Mononuclear cell (primary cell): ENCODE measurements at regions not wholly inside any gene's neighbourhood (a gene's known extent, or its start where the extent isn't known, plus 50 kb on each side); places are given as distances from the start of the nearest gene placed in this dataset.
"Not testable (repeated sequence)": the region's sequence is repeated elsewhere in the genome, so short reads cannot be mapped to it uniquely, and the experiment has no call there.

ENCODE experiments used
- H3K27me3 ChIP-seq: 2 replicates; pipeline ENCODE4 v1.6.0; 2011; ENCODE audit warnings: low read length, control low read depth; ENCODE audit not compliant: insufficient read depth
- H3K4me1 ChIP-seq: 2 replicates; pipeline ENCODE4 v1.5.1; 2011; ENCODE audit warnings: mild to moderate bottlenecking, low read length, control low read depth; ENCODE audit not compliant: insufficient read depth
- H3K4me3 ChIP-seq: 2 replicates; pipeline ENCODE4 v1.5.1; 2011; ENCODE audit warnings: mild to moderate bottlenecking, low read length, moderate library complexity
- H3K9me3 ChIP-seq: 2 replicates; pipeline ENCODE4 v1.5.1; 2011; ENCODE audit warnings: low read depth, mild to moderate bottlenecking, control low read depth, low read length

DNA sequence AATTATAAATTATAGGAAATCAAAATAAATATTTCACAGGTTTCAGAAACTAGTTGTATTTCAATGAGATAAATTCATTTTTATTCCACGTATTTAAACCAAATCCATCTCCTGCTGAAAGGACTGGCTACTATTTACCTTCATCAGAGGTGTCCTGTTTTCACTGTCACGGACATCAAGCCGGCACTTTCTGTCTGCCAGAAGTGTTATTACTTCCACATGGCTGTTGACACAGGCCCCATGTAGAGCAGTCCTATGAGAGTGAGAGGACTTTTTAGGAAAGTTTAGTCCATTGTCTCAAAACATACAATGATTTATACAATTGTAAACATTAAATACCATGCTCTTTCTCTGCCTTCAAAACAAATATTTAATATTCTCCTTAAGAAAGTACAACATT is 100.4 kb upstream of the ACBD5 start:
- H3K4me3 ChIP-seq = no peak overlapping the region
- H3K27me3 ChIP-seq = no peaks in the 10 kb centered on the region
- H3K4me1 ChIP-seq = peaks cover 6% of the 10 kb centered on the region
- H3K9me3 ChIP-seq = no peaks in the 10 kb centered on the region

DNA sequence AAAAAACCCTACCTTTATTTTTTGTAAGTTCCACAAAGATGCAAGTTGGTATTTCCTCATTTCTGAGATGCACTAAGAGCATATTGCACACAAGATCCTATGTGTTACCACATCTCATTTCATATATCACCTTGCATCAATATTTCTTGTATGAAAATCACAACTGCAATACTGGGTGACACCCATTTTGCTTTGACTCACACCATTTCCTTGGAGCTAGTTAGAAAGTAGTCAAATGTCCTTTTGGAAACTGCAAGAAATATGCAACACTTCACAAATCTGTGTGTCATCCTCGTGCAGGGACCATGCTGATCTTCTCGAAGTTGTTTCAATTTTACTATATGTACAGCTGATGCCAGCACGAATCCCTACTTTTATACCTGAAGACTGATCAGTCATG is 94.6 kb upstream of the ACBD5 start:
- H3K4me3 ChIP-seq, H3K9me3 ChIP-seq, H3K27me3 ChIP-seq: not testable (repeated sequence)

DNA sequence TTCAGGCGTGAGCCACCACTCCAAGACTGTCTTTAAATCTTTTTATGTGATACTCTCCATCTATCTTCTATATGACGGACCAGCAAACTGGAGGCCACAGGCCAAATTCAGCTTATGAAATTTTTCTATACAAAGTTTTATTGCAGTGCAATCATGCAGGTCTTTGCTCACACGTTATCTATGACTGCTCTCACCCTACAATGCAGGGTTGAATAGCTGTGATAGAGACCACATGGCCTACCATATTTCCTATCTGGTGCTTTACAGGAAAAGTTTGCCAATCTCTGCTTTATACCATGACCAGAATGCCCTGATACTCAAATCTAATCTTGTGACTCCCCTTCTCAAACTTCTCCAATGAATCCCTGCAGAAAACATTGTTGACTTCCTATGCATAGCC is 89.5 kb upstream of the ACBD5 start:
- Histone ChIP-seq H3K4me3 (no peak overlapping the region), H3K4me1 (no peaks in the 10 kb centered on the region), H3K27me3 (no peaks in the 10 kb centered on the region), H3K9me3 (no peaks in the 10 kb centered on the region)

More for the DNA sequence above, 94.6 kb upstream of the ACBD5 start:
- not testable (repeated sequence) for H3K4me1 ChIP-seq

DNA sequence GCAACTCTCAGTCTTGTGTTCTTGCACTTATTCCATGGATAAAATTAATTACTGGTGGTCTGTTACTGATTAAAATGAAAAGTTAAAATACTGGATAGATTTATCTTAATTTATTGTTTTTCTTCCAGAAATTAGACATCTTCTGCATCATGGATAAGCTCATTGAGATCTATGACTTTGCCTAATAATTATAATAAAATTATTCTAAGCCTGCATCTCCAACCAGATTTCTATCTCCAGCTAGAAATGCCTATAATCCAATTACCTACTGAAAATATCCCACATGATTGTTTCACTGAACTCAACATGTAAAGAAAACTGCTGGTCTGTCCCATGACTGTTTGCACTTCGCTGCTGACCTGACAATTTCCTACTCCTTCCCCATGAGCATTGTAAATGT is 88.3 kb upstream of the ACBD5 start:
- Histone ChIP-seq H3K27me3 (no peaks in the 10 kb centered on the region), H3K4me1 (no peaks in the 10 kb centered on the region), H3K9me3 (no peaks in the 10 kb centered on the region), H3K4me3 (no peak overlapping the region)

DNA sequence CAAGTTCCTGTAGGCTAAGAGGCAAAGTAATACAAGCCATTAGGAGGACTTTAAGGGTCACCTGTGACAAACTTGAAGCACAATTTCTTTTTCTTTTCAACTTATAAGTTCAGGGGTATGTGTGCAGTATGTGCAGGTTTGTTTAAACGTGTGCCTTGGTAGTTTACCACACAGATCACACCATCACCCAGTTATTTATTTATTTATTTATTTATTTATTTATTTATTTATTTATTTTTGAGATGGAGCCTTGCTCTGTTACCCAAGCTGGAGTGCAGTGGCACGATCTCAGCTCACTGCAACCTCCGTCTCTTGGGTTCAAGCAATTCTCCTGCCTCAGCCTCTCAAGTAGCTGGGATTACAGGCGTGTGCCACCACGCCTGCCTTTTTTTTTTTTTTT is 86.2 kb upstream of the ACBD5 start:
- H3K27me3 ChIP-seq, H3K4me3 ChIP-seq, H3K4me1 ChIP-seq, H3K9me3 ChIP-seq: not testable (repeated sequence)

DNA sequence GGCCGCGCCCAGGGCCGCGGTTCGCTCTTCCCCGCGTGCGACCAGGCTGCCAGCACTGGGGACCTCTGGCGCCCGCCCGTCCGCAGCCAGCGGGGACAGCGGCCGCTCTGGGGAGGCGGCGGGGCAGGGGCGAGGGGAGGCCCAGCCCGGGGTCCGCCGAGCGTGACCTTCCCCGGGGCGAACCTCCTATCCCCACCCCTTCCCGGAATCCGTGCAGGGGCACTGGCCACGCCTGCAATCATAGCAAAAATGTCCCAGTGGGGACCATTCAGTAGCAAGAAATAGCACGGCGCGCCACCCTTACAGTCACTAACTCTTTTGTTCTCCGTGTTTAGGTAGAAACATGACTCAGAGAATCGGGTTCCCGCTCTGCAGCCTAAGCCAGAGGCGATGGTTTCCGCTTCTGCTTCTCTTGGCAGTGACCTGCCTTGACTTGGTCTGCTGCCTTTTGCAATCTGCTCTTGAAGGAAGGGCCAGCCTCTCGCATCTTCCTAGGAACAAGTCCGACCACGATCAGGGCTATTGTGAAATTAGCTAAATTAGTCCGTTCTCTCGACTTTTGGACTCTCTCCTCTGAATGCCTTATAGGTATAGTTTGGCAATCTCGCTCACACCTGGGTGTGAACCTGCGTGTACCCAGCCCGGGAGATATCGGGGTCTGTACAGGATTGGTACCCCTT is 79.3 kb upstream of the ACBD5 start:
- no peaks in the 10 kb centered on the region for H3K9me3 ChIP-seq
- peak overlapping the region; percentile 29 for H3K4me3 ChIP-seq

DNA sequence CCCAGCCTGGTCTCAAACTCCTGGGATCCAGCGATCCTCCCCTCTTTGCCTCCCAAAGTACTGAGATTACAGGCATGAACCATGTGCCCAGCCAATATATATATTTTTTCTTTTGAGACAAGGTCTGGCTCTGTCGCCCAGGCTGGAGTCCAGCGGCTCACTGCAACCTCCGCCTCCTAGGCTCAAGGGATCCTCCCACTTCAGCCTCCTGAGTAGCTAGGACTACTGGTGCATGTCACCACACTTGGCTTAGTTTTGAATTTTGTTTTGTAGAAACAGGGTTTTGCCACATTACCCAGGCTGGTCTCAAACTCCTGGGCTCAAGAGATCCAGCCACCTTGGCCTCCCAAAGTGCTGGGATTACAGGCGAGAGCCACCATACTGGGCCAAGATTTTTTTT is 78.5 kb upstream of the ACBD5 start:
- H3K4me3 ChIP-seq, H3K9me3 ChIP-seq, H3K27me3 ChIP-seq: not testable (repeated sequence)
- peaks cover 16% of the 10 kb centered on the region for H3K4me1 ChIP-seq

More for the DNA sequence above, 79.3 kb upstream of the ACBD5 start:
- Histone ChIP-seq H3K4me1 (peaks cover 16% of the 10 kb centered on the region), H3K27me3 (peaks cover 9% of the 10 kb centered on the region)

DNA sequence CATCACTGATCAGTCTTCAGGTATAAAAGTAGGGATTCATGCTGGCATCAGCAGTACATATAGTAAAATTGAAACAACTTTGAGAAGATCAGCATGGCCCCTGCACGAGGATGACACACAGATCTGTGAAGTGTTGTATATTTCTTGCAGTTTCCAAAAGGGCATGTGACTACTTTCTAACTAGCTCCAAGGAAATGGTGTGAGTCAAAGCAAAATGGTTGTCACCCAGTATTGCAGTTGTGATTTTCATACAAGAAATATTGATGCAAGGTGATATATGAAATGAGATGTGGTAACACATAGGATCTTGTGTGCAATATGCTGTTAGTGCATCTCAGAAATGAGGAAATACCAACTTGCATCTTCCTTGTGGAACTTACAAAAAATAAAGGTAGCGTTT is 74.5 kb upstream of the ACBD5 start:
- not testable (repeated sequence) for H3K4me3 ChIP-seq, H3K27me3 ChIP-seq, H3K9me3 ChIP-seq
- peaks cover 12% of the 10 kb centered on the region for H3K4me1 ChIP-seq

DNA sequence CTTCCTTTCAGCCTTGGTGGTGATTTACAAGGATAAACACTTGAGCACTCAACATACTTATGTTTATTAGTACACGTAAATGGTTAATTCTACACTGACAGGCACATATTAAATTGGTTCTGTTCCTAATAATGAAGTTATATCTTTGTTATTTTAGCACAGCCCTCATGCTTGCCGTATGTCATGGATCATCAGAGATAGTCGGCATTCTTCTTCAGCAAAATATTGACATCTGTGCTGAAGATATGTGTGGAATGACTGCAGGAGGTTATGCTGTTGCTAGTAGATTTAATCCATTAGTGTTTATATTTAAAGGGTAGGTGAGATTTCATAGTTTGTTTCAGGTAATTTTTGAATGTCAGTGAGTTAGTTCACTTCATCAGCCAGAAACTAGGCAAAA is 73.0 kb upstream of the ACBD5 start:
- H3K4me3 ChIP-seq, H3K4me1 ChIP-seq, H3K9me3 ChIP-seq, H3K27me3 ChIP-seq: not testable (repeated sequence)

DNA sequence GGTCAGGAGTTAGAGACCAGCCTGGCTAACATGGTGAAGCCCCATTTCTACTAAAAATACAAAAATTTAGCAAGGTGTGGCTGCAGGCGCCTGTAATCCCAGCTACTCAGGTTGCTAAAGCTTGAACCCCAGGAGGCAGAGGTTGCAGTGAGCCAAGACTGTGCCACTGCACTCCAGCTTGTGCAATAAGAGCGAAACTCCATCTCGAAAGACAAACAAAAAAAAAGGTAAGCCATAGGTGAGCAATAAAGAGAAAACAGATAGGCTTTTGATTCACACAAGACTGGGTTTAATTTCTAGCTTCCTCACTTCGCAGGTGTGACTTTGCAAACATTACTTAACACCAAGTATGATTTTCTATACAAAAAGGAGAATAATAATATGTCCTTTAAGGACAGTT is 72.3 kb upstream of the ACBD5 start:
- no peaks in the 10 kb centered on the region for H3K4me1 ChIP-seq
- no peaks in the 10 kb centered on the region for H3K9me3 ChIP-seq
- no peak overlapping the region for H3K4me3 ChIP-seq
- peaks cover 3% of the 10 kb centered on the region for H3K27me3 ChIP-seq

DNA sequence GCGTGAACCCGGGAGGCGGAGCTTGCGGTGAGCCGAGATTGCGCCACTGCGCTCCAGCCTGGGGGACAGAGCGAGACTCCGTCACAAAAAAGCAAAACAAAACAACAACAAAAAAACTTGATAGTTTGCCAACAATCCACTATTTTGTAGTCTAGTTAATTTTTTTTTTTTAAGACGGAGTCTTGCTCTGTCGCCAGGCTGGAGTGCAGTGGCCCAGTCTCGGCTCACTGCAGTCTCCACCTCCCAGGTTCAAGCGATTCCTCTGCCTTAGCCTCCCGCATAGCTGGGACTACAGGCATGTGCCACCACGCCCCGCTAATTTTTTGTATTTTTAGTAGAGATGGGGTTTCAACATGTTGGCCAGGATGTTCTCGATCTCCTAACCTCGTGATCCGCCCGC is 71.2 kb upstream of the ACBD5 start:
- not testable (repeated sequence) for H3K4me1 ChIP-seq, H3K4me3 ChIP-seq, H3K9me3 ChIP-seq, H3K27me3 ChIP-seq

DNA sequence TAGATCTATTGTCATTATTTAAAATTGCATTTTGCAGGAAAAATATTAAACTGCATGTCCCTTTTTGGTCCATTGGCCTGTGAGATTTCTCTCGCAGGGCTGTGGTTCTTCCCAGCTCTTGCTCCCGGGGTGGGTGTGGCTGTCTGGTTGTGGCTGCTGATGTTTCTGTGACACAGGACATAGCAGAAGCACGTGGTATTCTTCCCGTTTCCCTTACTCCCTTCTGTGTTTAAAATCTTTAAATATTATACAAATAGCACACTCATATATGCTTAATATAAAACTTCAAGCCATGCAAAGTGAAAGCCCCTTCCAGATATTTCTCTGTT is 57.9 kb upstream of the ACBD5 start:
- not testable (repeated sequence) for H3K4me3 ChIP-seq, H3K27me3 ChIP-seq, H3K9me3 ChIP-seq
- peaks cover 11% of the 10 kb centered on the region for H3K4me1 ChIP-seq

DNA sequence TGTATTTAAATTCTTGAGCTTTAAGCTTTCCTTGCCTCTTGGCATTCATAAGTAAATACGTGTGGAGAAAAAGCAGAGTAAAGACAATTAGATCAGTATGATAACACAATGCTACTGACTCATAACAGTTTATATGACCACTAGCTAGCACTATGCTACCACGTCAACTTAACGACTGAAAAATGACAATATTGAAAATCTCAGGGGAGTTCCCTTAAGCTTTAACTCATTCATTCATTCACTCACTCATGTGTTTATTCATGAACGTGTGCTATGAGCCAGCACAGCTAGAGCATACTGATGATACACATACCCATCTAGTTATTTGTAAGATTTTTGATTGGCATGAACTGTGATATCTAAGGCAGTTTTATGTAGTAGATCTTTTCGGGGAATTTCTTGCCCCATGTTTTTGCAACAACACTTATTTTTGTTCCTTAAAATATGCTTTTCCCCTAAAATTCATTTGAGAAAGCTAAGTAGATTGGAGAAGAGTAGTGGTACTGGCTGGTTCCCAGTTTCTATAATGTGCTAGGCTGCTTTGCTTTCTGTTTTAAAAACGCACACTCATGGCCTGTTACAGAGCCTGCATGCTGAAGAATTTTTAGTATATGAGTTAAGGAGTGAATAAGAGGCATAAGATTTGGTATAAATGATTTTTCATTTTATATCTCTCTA is 57.4 kb upstream of the ACBD5 start:
- Histone ChIP-seq H3K27me3 (no peaks in the 10 kb centered on the region), H3K4me3 (no peak overlapping the region), H3K4me1 (peaks cover 11% of the 10 kb centered on the region), H3K9me3 (no peaks in the 10 kb centered on the region)

DNA sequence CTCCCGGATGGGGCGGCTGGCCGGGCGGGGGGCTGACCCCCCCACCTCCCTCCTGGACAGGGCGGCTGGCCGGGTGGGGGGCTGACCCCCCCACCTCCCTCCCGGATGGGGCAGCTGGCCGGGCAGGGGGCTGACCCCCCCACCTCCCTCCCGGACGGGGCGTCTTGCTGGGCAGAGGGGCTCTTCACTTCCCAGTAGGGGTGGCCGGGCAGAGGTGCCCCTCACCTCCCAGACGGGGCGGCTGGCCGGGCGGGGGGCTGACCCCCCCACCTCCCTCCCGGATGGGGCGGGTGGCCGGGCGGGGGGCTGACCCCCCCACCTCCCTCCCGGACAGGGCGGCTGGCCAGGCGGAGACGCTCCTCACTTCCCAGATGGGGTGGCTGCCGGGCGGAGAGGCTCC is 55.7 kb upstream of the ACBD5 start:
- H3K9me3 ChIP-seq, H3K27me3 ChIP-seq, H3K4me3 ChIP-seq: not testable (repeated sequence)
- peaks cover 12% of the 10 kb centered on the region for H3K4me1 ChIP-seq

DNA sequence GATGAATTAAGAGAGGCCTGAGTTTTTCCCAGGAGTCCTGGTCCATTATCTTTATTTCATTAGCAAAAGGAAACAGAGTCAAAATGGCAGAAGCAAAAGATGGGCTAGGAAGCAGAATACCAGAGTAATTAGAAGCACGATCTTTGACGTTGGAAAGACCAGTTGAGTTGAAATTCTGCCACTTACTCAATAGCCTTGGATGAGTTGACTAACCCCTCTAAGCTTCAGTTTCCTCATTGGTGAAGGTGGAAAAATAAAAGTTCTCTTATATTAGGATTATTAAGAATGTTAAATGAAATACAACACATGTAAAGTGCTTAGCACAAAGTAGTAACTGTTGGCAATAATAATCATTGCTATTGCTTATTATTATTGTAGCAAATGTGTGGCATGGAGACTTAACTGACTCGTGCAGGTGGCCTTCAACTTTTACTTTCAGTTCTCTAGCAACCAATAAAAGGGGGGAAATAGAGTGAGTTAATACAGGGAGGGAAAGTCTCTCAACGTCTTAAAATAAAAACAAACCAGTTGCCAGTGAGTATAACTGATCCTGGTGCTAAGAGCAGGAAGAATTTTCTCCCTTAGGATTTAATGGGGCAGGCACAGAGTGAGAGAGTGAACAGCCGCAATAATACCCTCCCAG is 50.8 kb upstream of the ACBD5 start:
- not testable (repeated sequence) for H3K9me3 ChIP-seq, H3K4me3 ChIP-seq, H3K4me1 ChIP-seq, H3K27me3 ChIP-seq
